HepG2 (cell line): ENCODE measurements at regions not wholly inside any gene's neighbourhood (a gene's known extent, or its start where the extent isn't known, plus 50 kb on each side); places are given as distances from the start of the nearest gene placed in this dataset.

Experiments
- REL ChIP-seq: sonication (generic); formaldehyde crosslinking; conservative IDR thresholded peaks from 2 replicates; pipeline ENCODE4 v1.8.0; 2022; ENCODE audit warnings: mild to moderate bottlenecking, missing genetic modification reagents, moderate library complexity
- SIN3A ChIP-seq: IDR thresholded peaks from 2 replicates; pipeline ENCODE4 v1.6.1; 2011; ENCODE audit warnings: low read depth, mild to moderate bottlenecking, control low read depth, low read length, borderline replicate concordance
- TARDBP ChIP-seq: sonication (generic); formaldehyde crosslinking; IDR thresholded peaks from 2 replicates; pipeline ENCODE4 v1.8.0; 2022; ENCODE audit warnings: mild to moderate bottlenecking, missing genetic modification reagents
- YY1 ChIP-seq: IDR thresholded peaks from 2 replicates; pipeline ENCODE4 v1.6.1; 2011; ENCODE audit warnings: low read length, low read depth, moderate library complexity, mild to moderate bottlenecking; ENCODE audit not compliant: insufficient read depth, insufficient replicate concordance
- ZNF557 ChIP-seq: sonication (generic); formaldehyde crosslinking; IDR thresholded peaks from 2 replicates; pipeline ENCODE4 v1.4.0; 2020; ENCODE audit warnings: missing genetic modification reagents
- TF ChIP-seq, protein P1 (sequence below): sonication (generic); formaldehyde crosslinking; IDR thresholded peaks from 2 replicates; pipeline ENCODE4 v1.8.1; 2023; ENCODE audit warnings: mild to moderate bottlenecking, moderate library complexity, missing genetic modification reagents
- TF ChIP-seq, protein P2 (sequence below): sonication (generic); formaldehyde crosslinking; IDR thresholded peaks from 2 replicates; pipeline ENCODE4 v1.4.0; 2020; ENCODE audit warnings: missing genetic modification reagents, borderline replicate concordance

DNA sequence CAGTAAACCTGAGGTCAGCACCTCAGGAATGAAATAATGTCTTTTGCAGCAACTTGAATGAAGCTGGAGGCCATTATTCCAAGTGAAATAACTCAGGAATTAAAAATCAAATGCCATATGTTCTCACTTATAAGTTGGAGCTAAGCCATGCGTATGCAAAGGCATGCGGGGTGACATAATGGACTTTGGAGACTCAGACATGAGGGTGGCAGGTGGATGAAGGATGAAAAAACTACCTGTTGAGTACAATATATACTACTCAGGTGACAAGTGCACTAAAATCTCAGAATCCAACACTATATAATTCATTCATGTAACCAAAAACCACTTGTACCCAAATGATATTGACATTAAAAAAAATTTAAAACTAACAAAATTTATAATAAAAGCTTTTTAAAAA, 1416.9 kb downstream of the UQCRFS1 start:
- TF ChIP-seq, protein P1, sequence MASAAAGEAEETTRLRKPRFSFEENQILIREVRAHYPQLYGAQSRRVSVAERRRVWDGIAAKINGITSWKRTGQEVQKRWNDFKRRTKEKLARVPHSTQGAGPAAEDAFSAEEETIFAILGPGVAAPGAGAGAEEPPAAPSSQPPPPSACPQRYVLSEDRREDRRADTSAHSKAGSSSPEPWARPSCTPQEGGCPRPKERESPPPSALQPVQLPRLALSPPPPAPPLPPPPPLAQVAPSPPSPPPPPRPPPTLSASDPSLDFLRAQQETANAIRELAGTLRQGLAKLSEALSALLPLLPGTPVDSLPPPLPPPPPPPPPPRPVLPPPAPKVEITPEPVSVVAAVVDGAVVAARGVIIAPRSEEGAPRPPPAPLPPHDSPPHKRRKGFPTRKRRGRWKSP (CRISPR knock-in tag) = no peak
- TF ChIP-seq, protein P2, sequence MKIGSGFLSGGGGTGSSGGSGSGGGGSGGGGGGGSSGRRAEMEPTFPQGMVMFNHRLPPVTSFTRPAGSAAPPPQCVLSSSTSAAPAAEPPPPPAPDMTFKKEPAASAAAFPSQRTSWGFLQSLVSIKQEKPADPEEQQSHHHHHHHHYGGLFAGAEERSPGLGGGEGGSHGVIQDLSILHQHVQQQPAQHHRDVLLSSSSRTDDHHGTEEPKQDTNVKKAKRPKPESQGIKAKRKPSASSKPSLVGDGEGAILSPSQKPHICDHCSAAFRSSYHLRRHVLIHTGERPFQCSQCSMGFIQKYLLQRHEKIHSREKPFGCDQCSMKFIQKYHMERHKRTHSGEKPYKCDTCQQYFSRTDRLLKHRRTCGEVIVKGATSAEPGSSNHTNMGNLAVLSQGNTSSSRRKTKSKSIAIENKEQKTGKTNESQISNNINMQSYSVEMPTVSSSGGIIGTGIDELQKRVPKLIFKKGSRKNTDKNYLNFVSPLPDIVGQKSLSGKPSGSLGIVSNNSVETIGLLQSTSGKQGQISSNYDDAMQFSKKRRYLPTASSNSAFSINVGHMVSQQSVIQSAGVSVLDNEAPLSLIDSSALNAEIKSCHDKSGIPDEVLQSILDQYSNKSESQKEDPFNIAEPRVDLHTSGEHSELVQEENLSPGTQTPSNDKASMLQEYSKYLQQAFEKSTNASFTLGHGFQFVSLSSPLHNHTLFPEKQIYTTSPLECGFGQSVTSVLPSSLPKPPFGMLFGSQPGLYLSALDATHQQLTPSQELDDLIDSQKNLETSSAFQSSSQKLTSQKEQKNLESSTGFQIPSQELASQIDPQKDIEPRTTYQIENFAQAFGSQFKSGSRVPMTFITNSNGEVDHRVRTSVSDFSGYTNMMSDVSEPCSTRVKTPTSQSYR (CRISPR knock-in tag) = no peak
- TF ChIP-seq YY1 (no peak), TARDBP (no peak), ZNF557 (CRISPR knock-in tag) (no peak), SIN3A (no peak), REL (CRISPR knock-in tag) (no peak)
